NB4 (cell line): ENCODE measurements at regions not wholly inside any gene's neighbourhood (a gene's known extent, or its start where the extent isn't known, plus 50 kb on each side); places are given as distances from the start of the nearest gene placed in this dataset.

ENCODE experiments used
- DNase-seq: peaks from one replicate; pipeline ENCODE4 v3.0.0; 2010; ENCODE audit warnings: low read depth
- H3K4me3 ChIP-seq: one replicate; pipeline ENCODE4 v1.5.1; 2011; ENCODE audit warnings: mild to moderate bottlenecking, low read depth, low read length, moderate library complexity
- MYC ChIP-seq: IDR thresholded peaks from 2 replicates; pipeline ENCODE4 v1.6.1; 2011; ENCODE audit warnings: low read depth, low read length
- POLR2A ChIP-seq: IDR thresholded peaks from 2 replicates; pipeline ENCODE4 v1.6.1; 2011; ENCODE audit warnings: mild to moderate bottlenecking; ENCODE audit not compliant: insufficient read length; ENCODE audit errors: extremely low read depth
- TF ChIP-seq, protein P1 (sequence below): IDR thresholded peaks from one replicate; pipeline ENCODE4 v1.5.1; 2012; ENCODE audit warnings: low read depth, low read length
- TF ChIP-seq, protein P2 (sequence below): IDR thresholded peaks from 2 replicates; pipeline ENCODE4 v1.6.1; 2011; ENCODE audit warnings: low read depth, low read length

DNA sequence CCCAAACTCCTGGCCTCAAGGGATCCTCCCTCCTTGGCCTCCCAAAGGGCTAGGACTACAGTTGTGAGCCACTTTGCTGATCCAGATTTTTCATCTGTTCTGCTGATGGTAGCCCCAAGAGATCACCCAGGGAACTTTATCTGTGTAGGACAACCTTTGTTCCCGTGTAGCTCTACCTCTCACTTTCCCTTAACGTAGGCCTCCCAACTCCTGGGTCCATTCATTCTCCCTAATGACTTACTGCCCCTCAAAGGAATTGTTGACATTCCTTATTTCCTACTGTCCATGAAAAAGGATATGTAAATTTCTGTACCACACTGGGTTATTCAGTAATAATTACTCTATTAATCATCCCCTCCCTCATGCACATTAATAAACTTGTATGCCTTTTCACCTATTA is 51.0 kb upstream of the PHF24 start:
- no peak overlapping the region for H3K4me3 ChIP-seq
- TF ChIP-seq, protein P1, sequence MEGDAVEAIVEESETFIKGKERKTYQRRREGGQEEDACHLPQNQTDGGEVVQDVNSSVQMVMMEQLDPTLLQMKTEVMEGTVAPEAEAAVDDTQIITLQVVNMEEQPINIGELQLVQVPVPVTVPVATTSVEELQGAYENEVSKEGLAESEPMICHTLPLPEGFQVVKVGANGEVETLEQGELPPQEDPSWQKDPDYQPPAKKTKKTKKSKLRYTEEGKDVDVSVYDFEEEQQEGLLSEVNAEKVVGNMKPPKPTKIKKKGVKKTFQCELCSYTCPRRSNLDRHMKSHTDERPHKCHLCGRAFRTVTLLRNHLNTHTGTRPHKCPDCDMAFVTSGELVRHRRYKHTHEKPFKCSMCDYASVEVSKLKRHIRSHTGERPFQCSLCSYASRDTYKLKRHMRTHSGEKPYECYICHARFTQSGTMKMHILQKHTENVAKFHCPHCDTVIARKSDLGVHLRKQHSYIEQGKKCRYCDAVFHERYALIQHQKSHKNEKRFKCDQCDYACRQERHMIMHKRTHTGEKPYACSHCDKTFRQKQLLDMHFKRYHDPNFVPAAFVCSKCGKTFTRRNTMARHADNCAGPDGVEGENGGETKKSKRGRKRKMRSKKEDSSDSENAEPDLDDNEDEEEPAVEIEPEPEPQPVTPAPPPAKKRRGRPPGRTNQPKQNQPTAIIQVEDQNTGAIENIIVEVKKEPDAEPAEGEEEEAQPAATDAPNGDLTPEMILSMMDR: no peak
- no peak for TF ChIP-seq POLR2A
- no peak for DNase-seq

DNA sequence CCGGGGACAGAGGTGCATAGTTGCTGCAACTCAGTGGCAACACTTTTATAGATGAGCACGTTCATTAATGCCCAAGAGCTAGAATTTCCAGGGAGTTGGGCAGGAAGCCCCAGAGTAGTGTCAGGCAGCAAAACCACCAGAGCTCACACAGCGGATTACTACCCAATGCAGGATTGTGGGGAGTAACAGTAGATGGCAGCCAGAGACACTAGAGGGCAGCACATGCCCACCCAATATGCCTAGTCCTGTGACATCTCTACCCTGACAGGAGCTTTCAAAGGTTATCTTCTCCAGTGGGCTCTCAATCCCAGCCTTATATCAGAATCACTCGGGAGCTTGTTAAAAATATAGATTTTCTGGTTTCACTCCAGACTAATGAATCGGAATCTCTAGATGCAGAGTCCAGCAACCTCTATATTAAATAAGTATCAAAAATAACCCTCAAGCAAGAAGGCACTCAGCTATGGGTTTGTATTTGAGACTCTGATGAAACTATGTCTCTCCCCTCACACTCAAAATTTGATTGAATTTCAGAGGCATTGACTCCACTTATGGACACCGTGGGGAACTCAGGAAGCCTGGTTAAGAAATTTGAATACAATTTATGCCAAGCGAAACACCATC is 58.4 kb upstream of the PHF24 start:
- DNase-seq: peak; percentile 88
- TF ChIP-seq, protein P2, sequence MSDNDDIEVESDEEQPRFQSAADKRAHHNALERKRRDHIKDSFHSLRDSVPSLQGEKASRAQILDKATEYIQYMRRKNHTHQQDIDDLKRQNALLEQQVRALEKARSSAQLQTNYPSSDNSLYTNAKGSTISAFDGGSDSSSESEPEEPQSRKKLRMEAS: peak; percentile 58; the same call in 1 of the 2 replicates
- TF ChIP-seq, protein P1: peak; percentile 99
- TF ChIP-seq POLR2A: no peak
- no peak for TF ChIP-seq MYC
- H3K4me3 ChIP-seq: no peak overlapping the region

DNA sequence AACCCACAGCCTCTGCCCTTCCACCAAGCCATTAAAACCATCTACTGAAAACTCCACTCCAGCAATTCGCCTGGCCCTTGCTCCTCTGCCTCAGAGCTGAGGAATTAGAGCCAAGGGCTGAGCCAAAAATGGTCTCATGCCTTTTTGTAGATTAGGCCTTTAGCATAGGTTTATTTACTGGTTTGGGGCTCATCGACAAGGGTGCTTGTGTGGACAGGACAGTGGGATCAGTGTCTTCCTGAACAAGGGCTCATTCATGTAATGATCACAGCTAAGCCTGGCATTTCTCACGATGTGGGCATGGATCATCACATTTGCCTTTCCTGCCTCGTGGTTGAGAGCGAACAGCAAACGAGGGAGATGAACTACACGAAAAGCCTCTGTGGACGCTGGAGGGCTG is 59.2 kb upstream of the PHF24 start:
- no peak for DNase-seq
- no peak overlapping the region for H3K4me3 ChIP-seq
- TF ChIP-seq, protein P2: no peak

DNA sequence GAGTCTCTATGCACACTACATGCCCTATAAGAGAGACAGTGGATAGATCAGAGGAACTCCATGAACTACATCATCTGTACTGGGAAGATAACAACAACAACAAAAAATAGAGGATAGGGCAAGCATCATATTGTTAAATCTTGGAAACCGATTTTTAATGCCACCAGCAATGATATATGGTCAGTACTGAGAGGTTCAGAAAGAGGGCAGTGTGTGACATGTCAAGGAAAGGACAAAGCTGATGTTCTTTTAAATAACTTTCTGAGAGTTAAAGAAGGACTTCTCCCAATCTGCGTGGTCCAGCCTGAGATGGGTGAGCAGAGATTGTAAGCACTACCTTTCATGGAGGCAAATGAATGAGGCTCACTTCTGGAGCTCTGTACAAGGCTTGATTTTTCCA is 62.0 kb upstream of the PHF24 start:
- TF ChIP-seq, protein P1: peak; percentile 15
- TF ChIP-seq, protein P2: no peak
- H3K4me3 ChIP-seq: no peak overlapping the region
- peak; percentile 28 for DNase-seq

DNA sequence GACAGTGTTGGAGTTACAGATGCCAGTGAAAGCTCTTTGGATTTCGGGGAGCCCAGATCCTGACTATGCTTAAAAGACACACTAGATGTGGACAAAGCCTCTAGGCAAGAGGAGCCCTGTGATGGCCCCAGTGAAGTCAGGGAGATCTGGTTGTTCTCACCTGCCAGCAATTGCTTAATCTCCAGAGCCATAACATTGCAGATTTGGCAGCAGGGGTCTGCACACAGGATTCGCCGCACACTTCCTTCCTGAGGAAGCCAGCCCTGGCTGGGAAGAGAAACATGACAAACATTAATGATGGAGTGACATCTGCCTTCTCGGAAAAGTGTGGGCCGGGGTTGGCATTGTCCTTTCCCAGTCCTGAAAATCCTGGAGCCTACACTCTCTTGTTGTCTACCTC is 65.2 kb upstream of the PHF24 start:
- TF ChIP-seq MYC (no peak), POLR2A (no peak)
- TF ChIP-seq, protein P1: no peak
- TF ChIP-seq, protein P2: no peak
- no peak for DNase-seq

DNA sequence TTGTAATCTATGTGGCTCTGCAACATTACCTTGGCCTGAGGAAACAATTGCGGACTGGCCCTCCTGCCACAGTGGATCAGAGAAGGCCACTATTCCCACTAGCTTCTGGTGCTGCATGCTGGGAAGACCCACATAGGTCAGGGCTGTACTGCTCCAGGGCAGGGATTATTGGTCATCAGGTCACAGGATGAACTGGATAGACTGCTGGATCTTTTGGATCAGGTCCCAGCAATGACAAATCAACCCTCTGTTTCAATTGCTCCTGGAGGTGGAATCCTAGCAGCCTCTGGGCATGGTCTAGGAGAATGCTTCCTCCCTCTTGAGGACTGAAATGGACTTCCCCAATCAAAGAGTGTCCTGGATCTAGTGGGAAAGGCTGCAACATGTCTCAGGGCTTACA is 66.7 kb upstream of the PHF24 start:
- H3K4me3 ChIP-seq: no peak overlapping the region
- DNase-seq: no peak
- TF ChIP-seq, protein P2: no peak
- no peak for TF ChIP-seq POLR2A
- no peak for TF ChIP-seq MYC
- TF ChIP-seq, protein P1: no peak

More for the DNA sequence above, 65.2 kb upstream of the PHF24 start:
- H3K4me3 ChIP-seq: no peak overlapping the region
